Psoas muscle (tissue), 7 donors: ENCODE measurements at regions not wholly inside any gene's neighbourhood (a gene's known extent, or its start where the extent isn't known, plus 50 kb on each side); places are given as distances from the start of the nearest gene placed in this dataset.

Experiments used
- ATAC-seq, 4 donors: fragments of 200-7000 bp; cut with Tn5 transposase; one replicate each; pipeline ENCODE4 v1.9.1; 2020; ENCODE audit warnings: moderate library complexity in 3 of 4, mild to moderate bottlenecking in 2 of 4
- DNase-seq, 2 donors: peaks; one replicate each; pipeline ENCODE4 v3.0.0-alpha.2; 2020
- H3K27ac ChIP-seq: fragments of 200-600 bp; one replicate; pipeline ENCODE4 v1.8.0; 2022
- H3K27me3 ChIP-seq, 3 donors: fragments of 200-600 bp in 1 of 3; one replicate each; pipeline versions ENCODE4 v1.6.1 to v1.8.0; 2013 to 2022; ENCODE audit warnings: low read length in 2 of 3, mild to moderate bottlenecking in 2 of 3, moderate library complexity in 1 of 3; ENCODE audit not compliant: insufficient read depth in 3 of 3
- H3K36me3 ChIP-seq, 2 donors: fragments of 200-600 bp in 1 of 2; one replicate each; pipeline versions ENCODE4 v1.6.1 to v1.8.0; 2013 to 2022; ENCODE audit warnings: low read depth in 1 of 2, mild to moderate bottlenecking in 1 of 2, moderate library complexity in 1 of 2; ENCODE audit not compliant: insufficient read depth in 1 of 2
- H3K4me1 ChIP-seq: fragments of 200-600 bp; one replicate; pipeline ENCODE4 v1.8.0; 2022
- H3K4me3 ChIP-seq: fragments of 200-600 bp; one replicate; pipeline ENCODE4 v1.8.0; 2022; ENCODE audit warnings: mild to moderate bottlenecking
- H3K9me3 ChIP-seq: fragments of 200-600 bp; one replicate; pipeline ENCODE4 v1.8.0; 2022
- CTCF ChIP-seq: fragments of 200-600 bp; IDR thresholded peaks from one replicate; pipeline ENCODE4 v1.8.0; 2022; ENCODE audit warnings: antibody characterized with exemption
- WGBS, 3 donors: extraction: QIAGEN DNeasy Blood & Tissue Kit; methylation state at CpG; one replicate each; pipeline versions ENCODE4 v1.1.6 to v1.1.7; 2013; 5-methylcytosine and 5-hydroxymethylcytosine counted together
- intact Hi-C, 2 donors: fragments of 100-400 bp; cut with DNase I; formaldehyde crosslinking; loops; one replicate each; pipeline versions ENCODE4 v1.11.0 to v1.14.2; 2022
- donor health status: healthy with polysubstance abuse.
- donor health status: DM: no; HTN: no; CAD: no; lungs with moderate emphysema.
- donor health status: Bipolar disorder and iron deficiency.
- donor health status: healthy.
- donor health status: DM: yes; HTN: yes; CAD: no.
- donor health status: DM: no; HTN: no; CAD: no.
- donor health status: DM: yes; HTN: yes; CAD: no.

GRCh38 chr4:169915545-169915944, 110.7 kb downstream of the MFAP3L start:
- no peak overlapping the region for H3K4me3 ChIP-seq
- 77 to 80% (median 77%) methylated on average over 5 of the region's 5 CpGs for WGBS, 3 donors
- H3K36me3 ChIP-seq, result no peaks in the 10 kb centered on the region
- H3K27me3 ChIP-seq, result no peaks in the 10 kb centered on the region
- no peak for TF ChIP-seq CTCF
- no peaks in the 10 kb centered on the region for H3K4me1 ChIP-seq
- DNase-seq (no peak), ATAC-seq (no peak)
- H3K27ac ChIP-seq, result no peak overlapping the region
- no peaks in the 10 kb centered on the region for H3K9me3 ChIP-seq
- intact Hi-C loops, result no loop called here

GRCh38 chr4:169914866-169915265, 111.3 kb downstream of the MFAP3L start:
- no peak for TF ChIP-seq CTCF
- Histone ChIP-seq H3K9me3 (no peaks in the 10 kb centered on the region), H3K4me1 (no peaks in the 10 kb centered on the region), H3K27ac (no peak overlapping the region), H3K27me3 (no peaks in the 10 kb centered on the region), H3K36me3 (no peaks in the 10 kb centered on the region), H3K4me3 (no peak overlapping the region)
- ATAC-seq (no peak), DNase-seq (no peak)
- 78 to 84% (median 80%) methylated on average over 3 of the region's 3 CpGs for WGBS, 3 donors
- intact Hi-C loops, result no loop called here

DNA sequence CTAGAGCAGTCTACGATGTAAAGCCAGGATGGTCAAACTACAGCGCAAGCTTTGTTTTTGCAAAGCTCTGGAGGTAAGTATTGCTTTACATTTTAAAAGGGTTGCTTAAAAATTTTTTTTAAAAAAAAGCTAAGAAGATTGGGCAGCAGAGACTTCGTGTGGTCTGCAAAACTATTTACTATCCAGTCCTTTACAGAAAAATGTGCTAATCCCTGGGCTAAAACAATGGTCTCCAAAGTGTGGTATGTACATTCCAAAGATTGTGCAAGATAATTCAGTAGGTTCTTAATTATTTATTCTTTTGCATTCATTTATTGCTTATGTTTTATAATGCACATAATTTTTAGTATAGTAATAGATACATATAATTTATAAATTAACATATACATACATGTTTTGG, 113.2 kb downstream of the MFAP3L start:
- no peak for TF ChIP-seq CTCF
- H3K4me3 ChIP-seq, result no peak overlapping the region
- DNase-seq (no peak), ATAC-seq (no peak)
- H3K4me1 ChIP-seq, result no peaks in the 10 kb centered on the region
- H3K27me3 ChIP-seq, result no peaks in the 10 kb centered on the region
- 82 to 83% (median 82%) methylated on average over 3 of the region's 3 CpGs for WGBS, 3 donors
- no peaks in the 10 kb centered on the region for H3K36me3 ChIP-seq
- no peak overlapping the region for H3K27ac ChIP-seq
- H3K9me3 ChIP-seq, result no peaks in the 10 kb centered on the region
- intact Hi-C loops, result no loop called here

DNA sequence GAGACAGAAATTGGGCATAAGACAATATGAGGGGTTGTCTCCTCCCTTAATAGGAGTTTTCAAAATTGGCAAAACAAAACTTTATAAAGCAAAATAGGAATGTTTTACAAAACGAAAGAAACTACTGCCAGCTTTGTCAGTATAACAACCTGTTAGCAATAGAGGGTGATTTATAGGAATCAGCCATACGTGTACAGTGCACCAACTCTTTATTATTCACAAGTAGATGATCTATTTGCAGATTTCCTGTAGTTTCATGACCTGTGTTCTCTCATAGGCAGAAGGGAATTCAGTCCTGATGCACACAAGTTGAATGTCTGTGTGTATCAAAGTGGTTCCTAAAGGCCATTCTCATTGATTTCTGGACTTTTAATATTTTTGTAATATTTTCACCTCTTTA, 116.3 kb downstream of the MFAP3L start:
- no peak overlapping the region for H3K4me3 ChIP-seq
- no peaks in the 10 kb centered on the region for H3K9me3 ChIP-seq
- intact Hi-C loops, result loop anchor here in 1 of 2 donors (10.0 kb wide), 1 partner anchor 135 kb away; no protein-coding TSS in a partner anchor
- WGBS, 3 donors, result 58 to 61% (median 61%) methylated on average over 2 of the region's 2 CpGs
- ATAC-seq (no peak), DNase-seq (no peak)
- no peak overlapping the region for H3K27ac ChIP-seq
- H3K4me1 ChIP-seq, result no peaks in the 10 kb centered on the region
- no peaks in the 10 kb centered on the region for H3K27me3 ChIP-seq
- TF ChIP-seq CTCF, result no peak
- H3K36me3 ChIP-seq, result no peaks in the 10 kb centered on the region

- Histone ChIP-seq H3K27ac (no peak overlapping the region), H3K4me1 (no peaks in the 10 kb centered on the region), H3K9me3 (no peaks in the 10 kb centered on the region), H3K36me3 (no peaks in the 10 kb centered on the region), H3K4me3 (no peak overlapping the region), H3K27me3 (no peaks in the 10 kb centered on the region)
- ATAC-seq, result no peak
- no peak for TF ChIP-seq CTCF
- DNase-seq, result no peak
- 83 to 86% (median 85%) methylated on average over 9 of the region's 9 CpGs for WGBS, 3 donors
- intact Hi-C loops, result loop anchor here in 1 of 2 donors (10.0 kb wide), 1 partner anchor 135 kb away; no protein-coding TSS in a partner anchor
These were observed 116.7 kb downstream of the MFAP3L start for GRCh38 chr4:169909479-169909878.
